ENCODE measurements at regions not wholly inside any gene's neighbourhood (a gene's known extent, or its start where the extent isn't known, plus 50 kb on each side); places are given as distances from the start of the nearest gene placed in this dataset.

DNA sequence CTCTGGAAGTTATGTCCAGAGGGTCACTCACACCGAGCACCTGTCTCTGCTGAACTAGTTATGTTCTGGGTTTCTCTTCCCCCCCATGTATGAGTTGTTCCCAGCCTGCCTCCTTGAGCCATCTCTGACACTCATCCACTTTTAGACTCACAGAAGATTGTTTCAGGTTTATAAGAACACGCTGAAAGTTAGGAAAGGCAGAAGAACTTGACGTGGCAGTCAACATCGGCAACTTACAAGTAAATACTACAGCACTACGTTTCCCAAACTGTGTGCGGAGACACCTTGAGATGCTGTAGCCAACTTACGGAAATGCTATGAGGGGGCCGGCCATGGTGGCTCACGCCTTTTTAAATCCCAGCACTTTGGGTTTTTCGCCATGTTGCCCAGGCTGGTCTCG is 318.0 kb downstream of the ZNF621 start:
- DNase-seq (no peak), ATAC-seq (no peak)
- Histone ChIP-seq H3K9me3 (ENCODE audit: control insufficient read depth in 2 of 3, low read length in 3 of 3) (no peaks in the 10 kb centered on the region), H3K4me1 (ENCODE audit: control insufficient read depth in 2 of 2, insufficient read depth in 2 of 2, low read length in 2 of 2) (no peaks in the 10 kb centered on the region), H3K27ac (ENCODE audit: low read depth, low read length) (no peak overlapping the region), H3K4me3 (ENCODE audit: low read length) (no peak overlapping the region), H3K27me3 (ENCODE audit: control insufficient read depth in 2 of 2, insufficient read depth in 2 of 2, low read length in 2 of 2) (no peaks in the 10 kb centered on the region), H3K36me3 (ENCODE audit: control insufficient read depth in 2 of 3, insufficient read depth in 3 of 3, low read length in 3 of 3) (no peaks in the 10 kb centered on the region)
- ChIA-PET POLR2A (no interaction called here), CTCF (no interaction called here)
- Mint-ChIP-seq H3K27ac (no peak overlapping the region), H3K9me3 (peaks cover 0 to 13% (median 3%) of the 10 kb centered on the region in 11 donors), H3K36me3 (peaks cover 0 to 3% (median 0%) of the 10 kb centered on the region in 5 donors), H3K4me3 (no peak overlapping the region), H3K4me1 (peaks cover 0 to 1% (median 0%) of the 10 kb centered on the region in 7 donors), H3K27me3 (peaks cover 0 to 17% (median 9%) of the 10 kb centered on the region in 5 donors)
- intact Hi-C loops (cut with micrococcal nuclease) = no loop called here

DNA sequence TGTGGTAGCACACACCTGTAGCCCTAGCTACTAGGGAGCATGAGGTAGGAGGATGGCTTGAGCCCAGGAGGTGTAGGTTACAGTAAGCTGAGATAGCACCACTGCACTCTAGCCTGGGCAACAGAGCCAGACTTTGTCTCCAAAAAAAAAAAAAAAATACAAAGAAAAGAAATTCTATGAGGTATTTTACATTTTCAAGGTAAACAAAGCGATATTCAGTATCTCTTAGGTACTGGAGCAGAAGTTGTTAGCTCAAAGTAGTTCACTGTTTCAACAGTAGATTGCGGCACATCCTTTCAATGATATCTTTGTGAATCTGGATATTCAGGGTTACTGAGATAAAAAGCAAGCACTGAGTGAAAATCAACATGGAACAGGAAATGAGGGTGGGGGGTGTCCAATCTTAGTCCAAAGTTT is 318.5 kb downstream of the ZNF621 start:
- peaks cover 0 to 13% (median 3%) of the 10 kb centered on the region in 11 donors for H3K9me3 Mint-ChIP-seq
- peaks cover 0 to 17% (median 9%) of the 10 kb centered on the region in 5 donors for H3K27me3 Mint-ChIP-seq
- ChIA-PET POLR2A (no interaction called here), CTCF (no interaction called here)
- Histone ChIP-seq H3K36me3 (ENCODE audit: control insufficient read depth in 2 of 3, insufficient read depth in 3 of 3, low read length in 3 of 3) (no peaks in the 10 kb centered on the region), H3K27me3 (ENCODE audit: control insufficient read depth in 2 of 2, insufficient read depth in 2 of 2, low read length in 2 of 2) (no peaks in the 10 kb centered on the region), H3K27ac (ENCODE audit: low read depth, low read length) (no peak overlapping the region), H3K9me3 (ENCODE audit: control insufficient read depth in 2 of 3, low read length in 3 of 3) (no peaks in the 10 kb centered on the region), H3K4me1 (ENCODE audit: control insufficient read depth in 2 of 2, insufficient read depth in 2 of 2, low read length in 2 of 2) (no peaks in the 10 kb centered on the region), H3K4me3 (ENCODE audit: low read length) (no peak overlapping the region)
- H3K4me1 Mint-ChIP-seq = peaks cover 0 to 1% (median 0%) of the 10 kb centered on the region in 7 donors
- no peak for ATAC-seq
- no peak overlapping the region for H3K27ac Mint-ChIP-seq
- intact Hi-C loops (cut with micrococcal nuclease) = no loop called here
- H3K36me3 Mint-ChIP-seq = peaks cover 0 to 3% (median 0%) of the 10 kb centered on the region in 5 donors
- H3K4me3 Mint-ChIP-seq = no peak overlapping the region
- DNase-seq = no peak

DNA sequence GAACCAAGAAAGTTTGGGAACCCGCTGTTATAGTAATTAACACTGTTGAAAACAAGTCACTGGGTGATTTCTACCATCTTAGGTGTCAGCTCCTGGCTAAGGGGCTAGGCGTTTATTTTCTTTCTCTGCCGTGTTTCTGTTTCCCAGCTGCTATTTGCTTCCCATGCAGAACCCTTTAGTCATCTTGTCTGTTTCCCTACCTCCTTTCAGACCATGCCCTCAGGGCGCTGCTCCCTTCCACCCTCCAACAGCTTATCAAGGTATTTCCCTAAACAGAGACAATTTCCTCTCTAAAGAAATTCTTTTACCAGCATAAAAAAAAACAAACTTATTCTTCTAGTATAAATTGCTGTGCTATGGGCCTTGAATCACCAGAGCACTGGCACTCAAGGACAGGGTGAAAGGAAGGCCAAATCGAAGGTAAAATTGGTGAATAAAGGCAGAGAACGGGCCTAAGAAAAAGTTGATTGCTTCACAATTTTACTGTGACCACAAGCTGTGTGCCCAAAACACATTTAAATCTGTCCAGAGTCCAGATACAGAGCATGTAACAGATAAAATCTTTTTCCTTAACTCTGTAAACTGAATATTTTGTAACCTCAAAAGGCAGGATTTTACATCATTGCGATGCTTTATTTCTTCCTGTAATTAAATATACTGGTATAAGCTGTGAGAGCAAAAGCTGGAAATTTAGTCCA is 319.2 kb downstream of the ZNF621 start:
- no peaks in the 10 kb centered on the region for H3K9me3 ChIP-seq (ENCODE audit: control insufficient read depth in 2 of 3, low read length in 3 of 3)
- Mint-ChIP-seq H3K4me3 (no peak overlapping the region), H3K27me3 (peaks cover 0 to 17% (median 9%) of the 10 kb centered on the region in 5 donors), H3K27ac (no peak overlapping the region), H3K4me1 (peaks cover 0 to 1% (median 0%) of the 10 kb centered on the region in 7 donors), H3K9me3 (peaks cover 0 to 13% (median 3%) of the 10 kb centered on the region in 11 donors), H3K36me3 (peaks cover 0 to 3% (median 0%) of the 10 kb centered on the region in 5 donors)
- DNase-seq (no peak), ATAC-seq (no peak)
- POLR2A ChIA-PET = no interaction called here
- intact Hi-C loops (cut with micrococcal nuclease) = no loop called here
- H3K27me3 ChIP-seq (ENCODE audit: control insufficient read depth in 2 of 2, insufficient read depth in 2 of 2, low read length in 2 of 2) = no peaks in the 10 kb centered on the region
- no peaks in the 10 kb centered on the region for H3K36me3 ChIP-seq (ENCODE audit: control insufficient read depth in 2 of 3, insufficient read depth in 3 of 3, low read length in 3 of 3)
- H3K4me3 ChIP-seq (ENCODE audit: low read length) = no peak overlapping the region
- CTCF ChIA-PET = no interaction called here
- no peak overlapping the region for H3K27ac ChIP-seq (ENCODE audit: low read depth, low read length)
- H3K4me1 ChIP-seq (ENCODE audit: control insufficient read depth in 2 of 2, insufficient read depth in 2 of 2, low read length in 2 of 2) = no peaks in the 10 kb centered on the region

DNA sequence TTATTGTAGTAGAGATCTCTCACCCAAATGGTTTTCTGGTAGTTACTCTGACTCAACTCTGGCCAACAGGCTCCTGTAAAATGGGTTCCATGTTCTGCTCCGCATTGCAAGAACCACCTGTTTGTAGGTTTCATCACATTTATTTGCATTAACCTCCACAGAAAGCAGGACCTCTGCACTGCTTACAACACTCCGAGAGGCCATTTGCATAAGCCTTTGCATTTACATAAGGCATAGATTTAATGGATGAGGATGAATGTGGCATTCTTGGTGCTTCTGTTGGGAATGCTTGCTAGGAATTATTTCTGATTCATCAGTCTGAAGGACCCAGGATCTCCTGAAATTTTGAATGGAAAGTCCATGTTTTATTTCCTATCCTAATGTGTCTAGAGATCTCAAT is 320.1 kb downstream of the ZNF621 start:
- ChIA-PET POLR2A (no interaction called here), CTCF (no interaction called here)
- DNase-seq (no peak), ATAC-seq (no peak)
- H3K27ac ChIP-seq (ENCODE audit: low read depth, low read length) = no peak overlapping the region
- no peak overlapping the region for H3K4me3 Mint-ChIP-seq
- H3K27me3 Mint-ChIP-seq = peaks cover 0 to 17% (median 9%) of the 10 kb centered on the region in 5 donors
- no peaks in the 10 kb centered on the region for H3K4me1 ChIP-seq (ENCODE audit: control insufficient read depth in 2 of 2, insufficient read depth in 2 of 2, low read length in 2 of 2)
- peaks cover 0 to 3% (median 0%) of the 10 kb centered on the region in 5 donors for H3K36me3 Mint-ChIP-seq
- no peaks in the 10 kb centered on the region for H3K36me3 ChIP-seq (ENCODE audit: control insufficient read depth in 2 of 3, insufficient read depth in 3 of 3, low read length in 3 of 3)
- no peak overlapping the region for H3K4me3 ChIP-seq (ENCODE audit: low read length)
- H3K27ac Mint-ChIP-seq = no peak overlapping the region
- no peaks in the 10 kb centered on the region for H3K9me3 ChIP-seq (ENCODE audit: control insufficient read depth in 2 of 3, low read length in 3 of 3)
- no peaks in the 10 kb centered on the region for H3K27me3 ChIP-seq (ENCODE audit: control insufficient read depth in 2 of 2, insufficient read depth in 2 of 2, low read length in 2 of 2)
- peaks cover 0 to 1% (median 0%) of the 10 kb centered on the region in 7 donors for H3K4me1 Mint-ChIP-seq
- intact Hi-C loops (cut with micrococcal nuclease) = no loop called here
- H3K9me3 Mint-ChIP-seq = peaks cover 0 to 13% (median 3%) of the 10 kb centered on the region in 11 donors

DNA sequence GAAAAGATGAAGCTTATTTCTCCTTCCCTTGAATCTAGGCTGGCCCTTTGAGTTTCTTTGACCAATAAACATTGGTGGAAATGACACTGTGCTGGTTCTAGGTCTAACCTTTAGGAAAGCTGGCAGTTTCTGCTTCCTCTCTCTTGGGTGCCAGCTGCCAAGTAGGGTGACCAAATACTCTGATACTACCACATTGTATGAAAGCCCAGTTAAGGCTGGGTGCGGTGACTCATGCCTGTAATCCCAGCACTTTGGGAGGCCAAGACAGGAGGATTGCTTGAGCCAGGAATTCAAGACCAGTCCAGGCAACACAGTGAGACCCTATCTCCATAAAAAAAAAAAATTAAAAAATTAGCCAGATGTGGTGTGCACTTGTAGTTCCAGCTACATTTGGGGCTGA is 320.7 kb downstream of the ZNF621 start:
- ChIA-PET CTCF (no interaction called here), POLR2A (no interaction called here)
- Mint-ChIP-seq H3K27ac (no peak overlapping the region), H3K9me3 (peaks cover 0 to 13% (median 3%) of the 10 kb centered on the region in 11 donors), H3K4me3 (no peak overlapping the region), H3K4me1 (peaks cover 0 to 5% (median 1%) of the 10 kb centered on the region in 7 donors), H3K36me3 (peaks cover 0 to 3% (median 0%) of the 10 kb centered on the region in 5 donors), H3K27me3 (peaks cover 0 to 17% (median 9%) of the 10 kb centered on the region in 5 donors)
- Histone ChIP-seq H3K27me3 (ENCODE audit: control insufficient read depth in 2 of 2, insufficient read depth in 2 of 2, low read length in 2 of 2) (no peaks in the 10 kb centered on the region), H3K4me3 (ENCODE audit: low read length) (no peak overlapping the region), H3K36me3 (ENCODE audit: control insufficient read depth in 2 of 3, insufficient read depth in 3 of 3, low read length in 3 of 3) (no peaks in the 10 kb centered on the region), H3K4me1 (ENCODE audit: control insufficient read depth in 2 of 2, insufficient read depth in 2 of 2, low read length in 2 of 2) (no peaks in the 10 kb centered on the region), H3K9me3 (ENCODE audit: control insufficient read depth in 2 of 3, low read length in 3 of 3) (no peaks in the 10 kb centered on the region), H3K27ac (ENCODE audit: low read depth, low read length) (no peak overlapping the region)
- ATAC-seq (no peak), DNase-seq (no peak)
- intact Hi-C loops (cut with micrococcal nuclease) = no loop called here

DNA sequence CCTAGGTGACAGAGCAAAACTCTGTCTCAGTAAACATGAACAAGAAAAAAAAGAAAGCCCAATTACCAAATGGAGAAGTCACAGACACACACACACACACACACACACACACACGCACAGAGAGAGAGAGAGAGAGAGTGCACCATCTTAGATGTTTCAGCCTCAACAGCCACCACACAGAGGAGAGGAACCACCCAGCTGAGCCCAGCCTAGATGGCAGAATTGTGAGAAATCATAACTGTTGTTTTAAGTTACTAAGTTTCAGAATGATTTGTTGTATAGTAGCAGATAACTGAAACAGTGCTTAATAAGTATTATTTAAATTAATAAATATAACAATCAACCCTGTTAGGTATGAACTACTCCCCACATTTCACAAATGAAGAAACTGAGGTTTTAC is 321.2 kb downstream of the ZNF621 start:
- no peaks in the 10 kb centered on the region for H3K9me3 ChIP-seq (ENCODE audit: control insufficient read depth in 2 of 3, low read length in 3 of 3)
- CTCF ChIA-PET = no interaction called here
- no peak for DNase-seq
- no peak overlapping the region for H3K4me3 ChIP-seq (ENCODE audit: low read length)
- peaks cover 0 to 3% (median 0%) of the 10 kb centered on the region in 5 donors for H3K36me3 Mint-ChIP-seq
- no peak overlapping the region for H3K27ac Mint-ChIP-seq
- peaks cover 0 to 8% (median 1%) of the 10 kb centered on the region in 7 donors for H3K4me1 Mint-ChIP-seq
- peaks cover 0 to 13% (median 3%) of the 10 kb centered on the region in 11 donors for H3K9me3 Mint-ChIP-seq
- POLR2A ChIA-PET = no interaction called here
- no peaks in the 10 kb centered on the region for H3K27me3 ChIP-seq (ENCODE audit: control insufficient read depth in 2 of 2, insufficient read depth in 2 of 2, low read length in 2 of 2)
- no peak for ATAC-seq
- no peak overlapping the region for H3K27ac ChIP-seq (ENCODE audit: low read depth, low read length)
- intact Hi-C loops (cut with micrococcal nuclease) = no loop called here
- H3K36me3 ChIP-seq (ENCODE audit: control insufficient read depth in 2 of 3, insufficient read depth in 3 of 3, low read length in 3 of 3) = no peaks in the 10 kb centered on the region
- no peaks in the 10 kb centered on the region for H3K4me1 ChIP-seq (ENCODE audit: control insufficient read depth in 2 of 2, insufficient read depth in 2 of 2, low read length in 2 of 2)
- H3K27me3 Mint-ChIP-seq = peaks cover 0 to 17% (median 9%) of the 10 kb centered on the region in 5 donors
- H3K4me3 Mint-ChIP-seq = no peak overlapping the region

DNA sequence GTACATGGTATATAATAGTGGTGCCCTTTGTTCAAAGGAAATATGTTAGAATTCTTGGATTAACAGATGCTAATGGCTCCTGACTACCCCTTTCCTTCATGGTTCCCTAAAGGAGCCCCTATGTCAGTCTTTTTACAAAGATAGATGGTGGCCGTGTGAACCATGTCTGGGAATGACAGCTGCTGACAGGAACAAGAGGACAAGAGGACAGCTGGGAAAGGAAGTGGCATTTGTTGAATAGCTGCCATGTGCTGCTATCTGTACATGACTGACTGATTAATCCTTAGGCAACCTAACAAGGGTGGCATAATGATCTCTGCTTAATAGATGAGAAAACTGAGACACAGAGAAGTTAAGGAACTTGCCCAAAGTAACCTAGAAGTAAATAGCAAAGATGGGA is 321.7 kb downstream of the ZNF621 start:
- Histone ChIP-seq H3K27ac (ENCODE audit: low read depth, low read length) (no peak overlapping the region), H3K27me3 (ENCODE audit: control insufficient read depth in 2 of 2, insufficient read depth in 2 of 2, low read length in 2 of 2) (no peaks in the 10 kb centered on the region), H3K4me1 (ENCODE audit: control insufficient read depth in 2 of 2, insufficient read depth in 2 of 2, low read length in 2 of 2) (no peaks in the 10 kb centered on the region), H3K4me3 (ENCODE audit: low read length) (no peak overlapping the region), H3K36me3 (ENCODE audit: control insufficient read depth in 2 of 3, insufficient read depth in 3 of 3, low read length in 3 of 3) (no peaks in the 10 kb centered on the region), H3K9me3 (ENCODE audit: control insufficient read depth in 2 of 3, low read length in 3 of 3) (no peaks in the 10 kb centered on the region)
- peaks cover 0 to 13% (median 3%) of the 10 kb centered on the region in 11 donors for H3K9me3 Mint-ChIP-seq
- DNase-seq (no peak), ATAC-seq (no peak)
- no peak overlapping the region for H3K27ac Mint-ChIP-seq
- H3K4me3 Mint-ChIP-seq = no peak overlapping the region
- peaks cover 0 to 17% (median 9%) of the 10 kb centered on the region in 5 donors for H3K27me3 Mint-ChIP-seq
- intact Hi-C loops (cut with micrococcal nuclease) = no loop called here
- ChIA-PET POLR2A (no interaction called here), CTCF (no interaction called here)
- peaks cover 0 to 3% (median 0%) of the 10 kb centered on the region in 5 donors for H3K36me3 Mint-ChIP-seq
- H3K4me1 Mint-ChIP-seq = peaks cover 0 to 8% (median 0%) of the 10 kb centered on the region in 7 donors
